Nephron progenitor cell (in vitro differentiated cells): ENCODE measurements at regions not wholly inside any gene's neighbourhood (a gene's known extent, or its start where the extent isn't known, plus 50 kb on each side); places are given as distances from the start of the nearest gene placed in this dataset.
"Not testable (repeated sequence)": the region's sequence is repeated elsewhere in the genome, so short reads cannot be mapped to it uniquely, and the experiment has no call there.

Experiments
- DNase-seq: peaks from one replicate; pipeline ENCODE4 v3.0.0; 2021
- H3K27ac Mint-ChIP-seq: 2 replicates; pipeline ENCODE4 v1.8.0; 2021; ENCODE audit warnings: mild to moderate bottlenecking, moderate library complexity, mixed read lengths
- H3K27me3 Mint-ChIP-seq: 2 replicates; pipeline ENCODE4 v1.8.0; 2021; ENCODE audit warnings: mild to moderate bottlenecking, low read depth, mixed read lengths; ENCODE audit not compliant: poor library complexity
- H3K36me3 Mint-ChIP-seq: 2 replicates; pipeline ENCODE4 v1.8.0; 2021; ENCODE audit warnings: low read depth, mixed read lengths
- H3K4me1 Mint-ChIP-seq: 2 replicates; pipeline ENCODE4 v1.8.0; 2021; ENCODE audit warnings: mixed read lengths
- H3K4me3 Mint-ChIP-seq: 2 replicates; pipeline ENCODE4 v1.8.0; 2021; ENCODE audit warnings: mild to moderate bottlenecking, moderate library complexity, mixed read lengths
- H3K9me3 Mint-ChIP-seq: 2 replicates; pipeline ENCODE4 v1.8.0; 2021; ENCODE audit warnings: mild to moderate bottlenecking, moderate library complexity, mixed read lengths
- CTCF ChIP-seq: fragments of 200-600 bp; sonication (generic); IDR thresholded peaks from 2 replicates; pipeline ENCODE4 v1.5.0; 2021; ENCODE audit warnings: antibody characterized with exemption

GRCh38 chr5:38692781-38693527 lies 136.5 kb upstream of the LIFR start:
- H3K27ac Mint-ChIP-seq, result peak overlapping the region; percentile 5
- H3K36me3 Mint-ChIP-seq, result peaks cover 23% of the 10 kb centered on the region
- no peak overlapping the region for H3K4me3 Mint-ChIP-seq
- H3K27me3 Mint-ChIP-seq, result peaks cover 3% of the 10 kb centered on the region
- peaks cover 59% of the 10 kb centered on the region for H3K4me1 Mint-ChIP-seq
- H3K9me3 Mint-ChIP-seq, result peaks cover 34% of the 10 kb centered on the region
- no peak for TF ChIP-seq CTCF
- DNase-seq, result no peak

GRCh38 chr5:38695021-38695958 lies 138.8 kb upstream of the LIFR start:
- H3K27me3 Mint-ChIP-seq, result peaks cover 3% of the 10 kb centered on the region
- H3K27ac Mint-ChIP-seq, result peak overlapping the region; percentile 96
- peaks cover 42% of the 10 kb centered on the region for H3K9me3 Mint-ChIP-seq
- peaks cover 20% of the 10 kb centered on the region for H3K36me3 Mint-ChIP-seq
- peaks cover 50% of the 10 kb centered on the region for H3K4me1 Mint-ChIP-seq
- peak; percentile 7 for DNase-seq
- peak overlapping the region; percentile 43 for H3K4me3 Mint-ChIP-seq
- no peak for TF ChIP-seq CTCF

- DNase-seq, result no peak
- Mint-ChIP-seq H3K4me3 (no peak overlapping the region), H3K36me3 (peaks cover 25% of the 10 kb centered on the region), H3K27ac (no peak overlapping the region), H3K27me3 (peaks cover 3% of the 10 kb centered on the region), H3K9me3 (peaks cover 48% of the 10 kb centered on the region), H3K4me1 (peaks cover 50% of the 10 kb centered on the region)
- no peak for TF ChIP-seq CTCF
These were observed 140.6 kb upstream of the LIFR start for GRCh38 chr5:38697013-38697412.

GRCh38 chr5:38705529-38705928 lies 140.3 kb upstream of the OSMR start:
- DNase-seq, H3K4me3 Mint-ChIP-seq, H3K27me3 Mint-ChIP-seq, H3K4me1 Mint-ChIP-seq, H3K36me3 Mint-ChIP-seq, H3K27ac Mint-ChIP-seq: not testable (repeated sequence)
- peaks cover 42% of the 10 kb centered on the region for H3K9me3 Mint-ChIP-seq

GRCh38 chr5:38706376-38706775 lies 139.4 kb upstream of the OSMR start:
- DNase-seq, result no peak
- TF ChIP-seq CTCF, result no peak
- Mint-ChIP-seq H3K9me3 (peaks cover 34% of the 10 kb centered on the region), H3K4me3 (no peak overlapping the region), H3K27ac (no peak overlapping the region), H3K27me3 (peaks cover 4% of the 10 kb centered on the region), H3K36me3 (no peaks in the 10 kb centered on the region), H3K4me1 (no peaks in the 10 kb centered on the region)

GRCh38 chr5:38707352-38708210 lies 138.2 kb upstream of the OSMR start:
- H3K9me3 Mint-ChIP-seq, result peaks cover 24% of the 10 kb centered on the region
- H3K36me3 Mint-ChIP-seq, result no peaks in the 10 kb centered on the region
- no peak overlapping the region for H3K4me3 Mint-ChIP-seq
- no peak overlapping the region for H3K27ac Mint-ChIP-seq
- no peak for DNase-seq
- no peak for TF ChIP-seq CTCF
- no peaks in the 10 kb centered on the region for H3K4me1 Mint-ChIP-seq
- H3K27me3 Mint-ChIP-seq, result peaks cover 4% of the 10 kb centered on the region
